ENCODE measurements at regions not wholly inside any gene's neighbourhood (a gene's known extent, or its start where the extent isn't known, plus 50 kb on each side); places are given as distances from the start of the nearest gene placed in this dataset.
"Not testable (repeated sequence)": the region's sequence is repeated elsewhere in the genome, so short reads cannot be mapped to it uniquely, and the experiment has no call there.

DNA sequence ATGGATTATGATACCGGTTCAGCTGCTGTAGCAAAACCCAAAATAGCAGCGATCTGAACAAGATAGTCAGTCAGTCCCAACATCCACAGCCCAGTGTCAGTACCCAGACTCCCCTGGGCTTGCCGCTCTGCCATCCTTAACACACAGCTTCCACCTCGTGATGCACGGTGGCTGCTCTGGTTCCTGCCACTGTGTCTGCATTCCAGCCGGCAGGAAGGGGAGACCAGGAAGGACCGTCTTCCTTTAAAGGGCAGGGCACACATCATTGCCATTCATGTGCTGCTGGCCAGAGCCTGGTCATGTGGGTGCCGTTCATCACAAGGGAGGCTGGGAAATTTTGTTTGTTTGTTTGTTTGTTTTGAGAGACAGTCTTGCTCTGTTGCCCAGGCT is 131.0 kb upstream of the IER5L start:
- no peak overlapping the region for H3K27ac ChIP-seq
- TF ChIP-seq, protein P1, sequence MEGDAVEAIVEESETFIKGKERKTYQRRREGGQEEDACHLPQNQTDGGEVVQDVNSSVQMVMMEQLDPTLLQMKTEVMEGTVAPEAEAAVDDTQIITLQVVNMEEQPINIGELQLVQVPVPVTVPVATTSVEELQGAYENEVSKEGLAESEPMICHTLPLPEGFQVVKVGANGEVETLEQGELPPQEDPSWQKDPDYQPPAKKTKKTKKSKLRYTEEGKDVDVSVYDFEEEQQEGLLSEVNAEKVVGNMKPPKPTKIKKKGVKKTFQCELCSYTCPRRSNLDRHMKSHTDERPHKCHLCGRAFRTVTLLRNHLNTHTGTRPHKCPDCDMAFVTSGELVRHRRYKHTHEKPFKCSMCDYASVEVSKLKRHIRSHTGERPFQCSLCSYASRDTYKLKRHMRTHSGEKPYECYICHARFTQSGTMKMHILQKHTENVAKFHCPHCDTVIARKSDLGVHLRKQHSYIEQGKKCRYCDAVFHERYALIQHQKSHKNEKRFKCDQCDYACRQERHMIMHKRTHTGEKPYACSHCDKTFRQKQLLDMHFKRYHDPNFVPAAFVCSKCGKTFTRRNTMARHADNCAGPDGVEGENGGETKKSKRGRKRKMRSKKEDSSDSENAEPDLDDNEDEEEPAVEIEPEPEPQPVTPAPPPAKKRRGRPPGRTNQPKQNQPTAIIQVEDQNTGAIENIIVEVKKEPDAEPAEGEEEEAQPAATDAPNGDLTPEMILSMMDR (IDR thresholded peaks at IDR 0.05): no peak
- TF ChIP-seq ZFX (IDR thresholded peaks at IDR 0.05; ENCODE audit: borderline replicate concordance): no peak

DNA sequence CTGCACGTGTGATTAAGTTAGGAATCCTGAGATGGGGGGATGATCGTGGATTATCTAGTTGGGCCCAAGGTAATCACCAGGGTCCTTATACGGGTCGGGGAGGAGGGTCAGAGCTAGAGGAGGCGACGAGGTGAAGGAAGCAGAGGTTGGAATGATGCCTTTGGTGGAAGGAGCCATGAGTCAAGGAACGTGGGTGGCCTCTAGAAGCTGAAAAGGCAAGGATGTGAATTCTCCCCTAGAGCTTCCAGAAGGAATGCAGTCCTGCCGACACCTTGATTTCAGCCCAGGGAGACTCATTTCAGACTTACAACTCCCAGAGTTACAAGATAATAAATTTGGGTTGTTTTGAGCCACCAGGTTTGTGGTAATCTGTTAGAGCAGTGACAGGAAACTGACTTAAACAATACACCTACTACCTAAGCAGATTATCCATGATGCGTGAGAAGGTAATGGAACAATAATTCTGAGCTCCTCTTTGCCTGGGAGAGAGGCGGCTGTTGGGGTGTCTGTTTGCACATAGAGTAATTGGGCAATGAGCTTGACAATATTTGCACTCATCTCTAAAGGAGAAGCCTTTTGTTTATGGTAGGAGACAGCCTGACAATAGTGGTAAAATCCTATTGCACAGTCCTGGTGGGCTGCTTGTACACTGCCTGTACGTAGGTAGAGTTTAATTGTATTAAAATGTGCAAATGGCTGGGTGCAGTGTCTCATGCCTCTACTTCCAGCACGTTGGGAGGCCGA is 129.3 kb upstream of the IER5L start:
- TF ChIP-seq, protein P1 (IDR thresholded peaks at IDR 0.05): no peak
- TF ChIP-seq ZFX (IDR thresholded peaks at IDR 0.05; ENCODE audit: borderline replicate concordance): no peak
- no peak overlapping the region for H3K27ac ChIP-seq

DNA sequence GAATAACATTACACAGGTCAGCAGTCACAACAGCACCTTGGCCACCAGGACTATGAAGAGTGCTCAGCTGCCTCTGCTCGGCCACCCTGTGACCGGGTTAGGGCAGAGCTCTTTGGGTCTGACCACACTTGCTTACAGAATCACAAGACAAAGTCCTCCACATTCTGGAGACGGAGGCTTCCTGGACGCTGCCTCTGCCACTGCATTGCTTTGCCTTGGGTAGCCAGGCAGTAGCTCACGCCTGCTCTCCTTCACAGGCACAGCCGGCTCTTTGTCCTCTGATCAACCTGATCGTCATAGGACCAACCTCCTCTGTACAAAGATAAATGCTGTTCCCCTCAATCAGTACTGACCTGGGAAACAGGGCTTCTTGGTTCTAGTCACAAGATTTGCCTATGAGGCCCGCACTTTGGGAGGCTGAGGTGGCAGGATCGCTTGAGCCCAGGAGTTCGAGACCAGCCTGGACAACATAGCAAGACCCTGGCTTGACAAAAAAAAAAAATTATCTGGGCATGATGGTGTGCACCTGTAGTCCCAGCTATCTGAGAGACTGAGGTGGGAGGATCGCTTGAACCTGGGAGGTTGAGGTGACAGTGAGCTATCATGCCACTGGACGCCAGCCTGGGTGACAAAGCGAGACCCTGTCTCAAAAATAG is 128.4 kb upstream of the IER5L start:
- H3K27ac ChIP-seq: no peak overlapping the region
- TF ChIP-seq ZFX (IDR thresholded peaks at IDR 0.05; ENCODE audit: borderline replicate concordance): no peak
- TF ChIP-seq, protein P1 (IDR thresholded peaks at IDR 0.05): no peak

DNA sequence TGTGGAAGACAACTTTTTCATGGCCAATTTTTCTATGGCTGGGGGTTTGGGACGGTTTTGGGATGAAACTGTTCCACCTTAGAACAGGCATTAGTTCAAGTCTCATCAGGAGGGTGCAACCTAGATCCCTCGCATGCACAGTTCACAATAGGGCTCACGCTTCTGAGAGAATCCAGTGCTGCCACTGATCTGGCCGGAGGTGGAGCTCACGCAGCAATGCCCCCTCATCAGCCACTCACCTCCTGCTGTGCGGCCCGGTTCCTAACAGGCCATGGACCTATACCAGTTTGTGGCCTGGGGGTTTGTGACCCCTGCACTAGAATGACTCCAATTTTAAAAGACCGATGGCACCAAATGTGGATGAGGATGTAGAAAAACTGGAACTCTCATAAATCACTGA is 127.2 kb upstream of the IER5L start:
- H3K27ac ChIP-seq: no peak overlapping the region
- TF ChIP-seq, protein P1 (IDR thresholded peaks at IDR 0.05): no peak
- TF ChIP-seq ZFX (IDR thresholded peaks at IDR 0.05; ENCODE audit: borderline replicate concordance): no peak

DNA sequence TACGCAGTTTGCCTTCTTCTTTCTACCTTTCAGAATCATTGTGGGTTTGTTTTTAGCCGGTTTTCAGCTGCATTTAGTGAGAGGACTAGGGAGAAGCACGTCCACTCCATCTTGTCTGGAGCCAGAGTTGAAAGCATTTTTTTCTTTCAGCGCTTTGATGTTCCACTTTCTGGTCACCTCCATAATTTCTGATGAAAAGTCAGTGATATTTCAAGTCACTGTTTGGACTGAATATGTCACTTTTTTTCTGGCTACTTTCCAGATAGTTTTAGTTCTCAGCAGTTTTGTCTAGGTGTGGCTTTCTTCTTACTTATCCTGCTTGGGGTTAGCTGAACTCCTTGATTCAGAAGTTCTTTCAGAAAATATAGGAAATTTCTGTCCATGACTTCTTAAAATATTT is 123.9 kb upstream of the IER5L start:
- H3K27ac ChIP-seq: no peak overlapping the region
- TF ChIP-seq ZFX (IDR thresholded peaks at IDR 0.05; ENCODE audit: borderline replicate concordance): no peak
- TF ChIP-seq, protein P1 (IDR thresholded peaks at IDR 0.05): no peak

DNA sequence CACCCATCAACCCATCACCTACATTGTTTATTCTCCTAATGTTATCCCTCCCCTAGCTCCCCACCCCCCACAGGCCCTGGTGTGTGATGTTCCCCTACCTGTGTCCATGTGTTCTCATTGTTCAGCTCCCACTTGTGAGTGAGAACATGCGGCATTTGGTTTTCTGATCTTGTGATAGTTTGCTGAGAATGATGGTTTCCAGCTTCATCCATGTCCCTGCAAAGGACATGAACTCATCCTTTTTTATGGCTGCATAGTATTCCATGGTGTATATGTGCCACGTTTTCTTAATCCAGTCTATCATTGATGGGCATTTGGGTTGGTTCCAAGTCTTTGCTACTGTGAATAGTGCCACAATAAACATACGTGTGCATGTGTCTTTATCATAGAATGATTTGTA is 118.1 kb upstream of the IER5L start:
- H3K27ac ChIP-seq: not testable (repeated sequence)

DNA sequence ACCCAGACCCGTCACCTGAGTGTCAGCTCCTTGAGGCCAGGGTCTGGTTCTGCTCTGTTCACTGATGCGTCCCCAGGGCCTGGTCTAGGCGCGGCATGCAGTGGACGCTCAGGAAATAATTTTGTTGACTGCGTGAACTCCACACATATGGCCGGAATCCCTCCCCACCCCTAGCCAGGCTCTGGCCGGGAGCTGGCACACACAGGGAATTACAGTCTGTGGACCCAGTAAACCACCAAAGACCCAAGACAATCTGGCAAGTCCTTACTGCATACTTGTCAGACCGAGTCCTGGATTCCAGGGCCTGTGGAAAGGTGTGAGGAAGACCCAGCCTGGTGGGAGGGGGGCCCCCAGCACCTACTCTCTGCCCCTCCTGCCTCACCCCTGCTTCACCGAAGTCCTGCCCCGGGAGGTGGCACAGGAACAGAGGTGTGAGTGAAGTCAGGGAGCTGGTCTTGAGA is 113.0 kb upstream of the IER5L start:
- no peak overlapping the region for H3K27ac ChIP-seq
- TF ChIP-seq, protein P1 (IDR thresholded peaks at IDR 0.05): no peak
- no peak for TF ChIP-seq ZFX (IDR thresholded peaks at IDR 0.05; ENCODE audit: borderline replicate concordance)

All from 22Rv1 (cell line).